Vagina (tissue), 2 donors: ENCODE measurements at regions not wholly inside any gene's neighbourhood (a gene's known extent, or its start where the extent isn't known, plus 50 kb on each side); places are given as distances from the start of the nearest gene placed in this dataset.

Source experiments
- CTCF ChIP-seq, 3 experiments: fragments of 450-650 bp in 2 of 3; fragments of 200-600 bp in 1 of 3; sonication (generic) in 1 of 3; IDR thresholded peaks; one replicate each; pipeline ENCODE4 v1.5.1; 2017 to 2019; ENCODE audit warnings: antibody characterized with exemption in 3 of 3, mild to moderate bottlenecking in 2 of 3, moderate library complexity in 2 of 3
- POLR2A ChIP-seq, 2 donors: fragments of 450-650 bp; IDR thresholded peaks; one replicate each; pipeline ENCODE4 v1.6.1; 2017; ENCODE audit warnings: antibody characterized with exemption in 2 of 2, mild to moderate bottlenecking in 2 of 2, moderate library complexity in 2 of 2
- POLR2AphosphoS5 ChIP-seq, 2 donors: sonication (generic); formaldehyde crosslinking; IDR thresholded peaks; one replicate each; pipeline ENCODE4 v1.9.0; 2017; ENCODE audit warnings: antibody characterized with exemption in 2 of 2, mild to moderate bottlenecking in 2 of 2, low read depth in 1 of 2; ENCODE audit not compliant: insufficient read depth in 1 of 2

DNA sequence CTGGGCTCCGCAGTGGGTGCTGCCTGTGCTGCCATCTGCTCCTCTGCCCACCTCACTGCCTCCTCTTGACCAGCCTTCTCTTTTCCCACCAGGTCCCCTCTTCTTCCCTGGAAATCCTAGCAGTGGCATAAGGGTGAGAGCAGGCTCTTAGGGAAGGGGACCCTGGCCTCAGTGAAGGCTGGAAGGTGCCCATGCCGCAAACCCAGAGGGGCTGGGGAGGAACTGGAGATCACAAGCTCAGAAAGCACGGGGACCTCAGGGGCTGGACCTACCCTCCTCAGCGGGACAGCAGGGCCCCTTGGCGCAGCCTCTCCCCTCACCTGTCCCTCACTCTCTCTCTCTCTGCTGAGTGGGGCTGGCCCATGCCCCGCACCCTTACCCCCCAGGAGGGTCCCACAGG is 144.4 kb upstream of the IRX2 start:
- TF ChIP-seq CTCF (IDR thresholded peaks at IDR 0.05) (no peak), POLR2AphosphoS5 (IDR thresholded peaks at IDR 0.05; ENCODE audit: insufficient read depth in 1 of 2, low read depth in 1 of 2) (no peak), POLR2A (IDR thresholded peaks at IDR 0.05) (no peak)
